NCI-H1930 (cell line): ENCODE measurements at regions not wholly inside any gene's neighbourhood (a gene's known extent, or its start where the extent isn't known, plus 50 kb on each side); places are given as distances from the start of the nearest gene placed in this dataset.
"Not testable (repeated sequence)": the region's sequence is repeated elsewhere in the genome, so short reads cannot be mapped to it uniquely, and the experiment has no call there.

Experiments
- DNase-seq, 2 experiments: peaks; one replicate each; lab custom pipeline; 2025; lab: John Stamatoyannopoulos, UW

DNA sequence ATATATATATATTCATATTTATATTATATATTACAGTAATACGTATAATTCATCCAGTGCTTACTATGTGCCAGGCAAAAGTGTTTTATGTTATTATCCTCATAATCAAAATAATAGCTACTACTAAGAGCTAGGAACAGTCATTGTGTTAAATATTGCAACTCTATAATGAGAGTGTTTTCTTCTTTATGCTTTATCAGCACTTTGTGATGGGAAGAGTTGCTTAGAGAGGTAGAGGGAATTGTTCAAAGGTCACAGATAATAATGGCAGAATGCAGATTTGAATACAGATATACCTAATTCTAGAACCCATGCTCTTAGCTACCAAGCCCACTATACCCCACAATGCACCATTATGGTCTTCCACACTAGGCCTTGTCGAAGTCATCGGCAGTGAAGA lies 318.8 kb upstream of the PPARGC1A start:
- no peak for DNase-seq

DNA sequence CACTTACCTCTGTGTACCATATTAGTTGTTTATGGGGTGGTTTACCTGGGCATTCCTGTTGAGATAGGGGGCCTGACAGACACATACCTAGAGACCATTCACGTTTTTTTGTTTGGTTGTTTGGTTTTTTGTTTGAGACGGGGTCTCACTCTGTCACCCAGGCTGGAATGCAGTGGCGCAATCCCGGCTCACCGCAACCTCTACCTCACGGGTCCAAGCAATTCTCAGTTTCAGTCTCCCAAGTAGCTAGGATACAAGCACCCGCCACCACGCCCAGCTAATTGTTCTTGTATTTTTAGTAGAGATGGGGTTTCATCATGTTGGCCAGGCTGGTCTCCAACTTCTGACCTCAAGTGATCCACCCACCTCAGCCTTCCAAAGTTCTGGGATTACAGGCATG lies 314.9 kb upstream of the PPARGC1A start:
- not testable (repeated sequence) for DNase-seq

DNA sequence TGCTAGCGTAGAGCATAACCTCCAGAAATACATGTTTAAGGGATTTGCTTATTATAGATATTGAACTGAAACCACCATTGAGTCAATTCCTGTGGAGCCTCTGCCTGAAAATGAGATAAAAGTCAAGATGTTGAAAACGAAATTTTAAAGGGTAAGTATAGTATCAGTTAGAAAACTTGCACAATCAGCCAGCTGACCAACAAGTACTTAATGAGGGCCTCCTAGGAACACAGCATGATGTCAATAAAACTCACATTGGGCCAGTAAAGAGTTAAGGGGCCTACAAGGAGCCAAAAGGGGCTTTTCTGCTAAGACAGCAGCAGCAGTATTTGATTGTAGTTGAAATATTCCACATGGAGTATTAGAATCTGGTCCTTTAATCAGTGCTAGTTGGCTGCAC lies 314.1 kb upstream of the PPARGC1A start:
- DNase-seq = no peak

DNA sequence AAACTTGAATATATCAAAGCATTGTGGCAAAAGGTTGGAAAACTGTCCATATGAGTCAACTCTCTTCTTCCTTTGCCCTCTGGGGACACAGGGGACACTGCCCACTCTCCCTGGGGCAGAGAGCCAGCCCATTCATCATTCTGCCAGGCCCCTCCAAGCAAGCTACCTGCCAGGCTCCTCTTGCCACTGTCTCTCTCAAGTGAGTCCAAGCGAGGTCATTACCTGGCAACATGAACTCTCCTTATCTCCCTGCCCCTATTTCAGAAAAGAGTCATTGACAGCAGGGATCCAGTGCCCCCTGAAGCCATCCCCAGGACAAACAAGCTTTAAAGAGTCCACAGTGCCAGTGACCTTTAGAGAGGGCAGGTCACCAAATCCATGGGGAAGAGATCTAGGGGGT lies 312.7 kb upstream of the PPARGC1A start:
- DNase-seq = no peak

DNA sequence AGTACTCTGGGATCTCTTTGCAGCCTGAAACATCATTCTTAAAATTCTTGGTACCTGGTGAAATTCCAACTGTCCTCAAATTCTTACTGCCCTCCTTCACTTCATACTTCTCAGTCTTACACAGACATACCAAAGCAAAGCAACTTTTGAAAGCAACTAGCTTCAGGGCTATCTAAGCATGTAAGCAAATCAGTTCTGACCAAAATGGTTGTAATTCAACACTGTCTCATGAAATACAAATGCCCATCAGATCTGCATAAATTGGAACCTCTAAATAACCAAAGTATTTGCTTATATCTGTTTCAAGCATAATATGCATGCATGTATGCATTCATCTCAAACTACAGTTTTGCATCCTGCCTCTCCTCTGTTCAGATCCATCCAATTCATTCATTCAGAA lies 308.1 kb upstream of the PPARGC1A start:
- DNase-seq = no peak

DNA sequence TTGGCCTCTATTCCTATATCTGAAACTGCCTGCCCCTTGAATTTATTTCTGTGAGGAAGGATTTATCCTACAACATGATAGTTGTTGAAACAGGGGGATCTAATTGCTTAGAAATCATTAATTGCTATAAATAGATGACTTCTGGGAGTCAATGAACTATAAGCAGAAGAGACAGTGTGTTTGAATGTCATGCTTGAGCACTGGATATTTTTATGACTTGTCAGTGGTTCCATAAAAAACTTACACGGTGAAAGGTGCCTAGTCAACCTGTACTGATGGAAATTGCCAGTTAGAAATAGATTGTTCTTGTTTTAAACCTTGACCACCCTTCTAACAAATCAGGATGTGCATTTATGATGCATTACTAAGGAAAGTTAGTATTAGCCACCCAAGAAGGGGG lies 306.9 kb upstream of the PPARGC1A start:
- no peak for DNase-seq

DNA sequence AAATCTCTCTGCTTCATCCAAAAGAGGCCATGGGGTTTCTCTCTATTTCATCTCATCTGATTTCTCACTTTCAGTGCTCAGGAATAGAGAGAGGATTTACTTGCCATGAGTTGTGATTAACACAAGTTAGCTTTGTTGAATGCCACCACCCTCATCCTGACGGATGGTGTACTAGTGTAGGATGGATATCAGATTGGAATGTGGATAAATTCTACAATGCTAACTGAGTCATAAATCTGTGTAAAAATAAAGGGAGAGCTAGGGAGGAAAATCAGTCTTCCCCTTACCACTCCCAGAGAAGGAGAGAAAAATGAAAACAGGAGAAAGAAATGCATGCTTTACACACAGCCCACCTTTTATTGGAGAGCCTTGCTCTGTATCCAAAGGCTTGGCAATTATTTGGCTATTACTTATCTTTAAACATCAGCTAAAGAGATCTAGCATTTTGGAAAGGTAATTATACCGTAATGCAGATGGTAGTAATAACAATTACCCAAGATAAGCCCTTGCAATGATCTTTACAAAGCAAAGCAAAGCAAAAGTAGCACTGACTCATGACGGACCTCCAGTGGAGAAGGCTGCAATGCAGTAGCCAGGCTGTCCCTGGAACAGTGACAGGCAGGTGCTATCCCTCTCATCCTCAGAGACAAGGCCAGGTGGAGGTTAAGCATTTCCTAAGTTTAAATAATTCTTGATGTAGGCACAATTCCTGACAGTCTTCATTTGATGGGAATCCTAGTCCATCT lies 306.3 kb upstream of the PPARGC1A start:
- DNase-seq = no peak

DNA sequence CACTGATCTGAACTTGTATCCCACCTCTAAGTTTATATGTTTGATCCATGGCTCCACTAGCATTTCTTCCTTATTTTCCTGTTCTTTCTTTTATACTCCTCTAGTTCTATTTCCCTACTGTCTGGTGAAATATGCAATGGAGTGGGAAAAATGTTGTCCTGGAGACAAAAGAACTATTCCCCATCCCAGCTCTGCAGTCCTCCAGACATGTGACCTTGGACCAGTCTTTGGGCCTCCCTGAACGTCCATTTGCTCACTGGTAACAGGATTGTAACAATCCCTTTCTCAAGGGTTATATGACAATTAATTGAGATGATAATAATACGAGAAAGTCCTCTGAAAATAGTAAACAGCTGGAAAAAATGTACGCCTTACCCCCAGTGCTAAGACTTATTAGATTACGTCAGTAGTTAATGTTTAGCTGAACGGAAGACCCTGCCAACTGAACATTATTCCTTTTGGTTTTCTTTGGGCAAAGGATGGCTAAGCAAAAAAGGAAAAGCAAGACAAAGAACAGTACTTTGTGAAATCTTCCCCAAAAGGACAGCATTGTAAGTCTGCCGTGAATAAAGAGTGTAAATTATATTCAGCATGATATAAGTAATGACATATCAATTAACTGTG lies 302.3 kb upstream of the PPARGC1A start:
- no peak for DNase-seq

DNA sequence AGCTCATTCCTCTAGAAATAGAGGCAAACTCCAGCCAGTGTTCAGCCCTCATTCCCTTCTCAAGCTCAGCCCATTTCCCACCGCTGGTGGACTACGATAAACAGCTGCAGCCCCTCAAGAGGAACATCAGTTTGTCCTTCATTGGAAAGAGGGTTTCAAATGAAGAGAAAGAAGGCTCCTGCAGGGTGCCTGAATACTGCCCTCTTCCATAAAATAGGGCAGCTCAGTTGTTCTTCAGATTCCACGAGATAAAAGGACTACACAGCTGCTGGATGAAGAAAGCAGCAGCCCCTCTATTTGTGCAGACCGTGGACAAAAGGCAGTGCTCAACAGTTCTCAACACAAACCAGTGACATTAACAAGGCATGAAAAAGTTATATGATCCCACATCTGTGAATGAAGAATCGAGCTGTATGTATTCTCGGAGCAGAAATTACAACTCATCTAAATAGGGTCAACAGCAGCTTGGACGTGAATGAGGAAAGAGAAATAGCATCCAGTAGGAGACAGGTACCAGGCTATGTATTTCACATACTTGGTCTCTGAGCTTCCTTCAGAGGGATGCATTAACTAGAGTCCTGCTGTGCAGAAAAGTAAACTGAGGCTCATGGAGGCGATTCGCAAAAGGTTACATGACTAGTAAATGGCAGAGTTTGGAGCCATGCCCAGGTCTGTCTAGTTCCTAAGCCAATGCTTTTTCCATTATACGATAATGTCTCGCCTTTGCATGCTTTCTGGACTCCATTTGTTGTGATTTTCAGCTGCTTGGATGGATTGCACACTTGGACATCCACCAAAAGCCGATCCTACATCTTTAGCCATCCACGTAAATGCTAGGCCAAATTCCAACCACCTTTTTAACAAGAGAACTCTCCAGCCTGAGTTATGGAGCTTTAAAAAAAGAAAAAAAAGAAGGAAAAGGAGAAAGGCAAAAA lies 301.2 kb upstream of the PPARGC1A start:
- no peak for DNase-seq

DNA sequence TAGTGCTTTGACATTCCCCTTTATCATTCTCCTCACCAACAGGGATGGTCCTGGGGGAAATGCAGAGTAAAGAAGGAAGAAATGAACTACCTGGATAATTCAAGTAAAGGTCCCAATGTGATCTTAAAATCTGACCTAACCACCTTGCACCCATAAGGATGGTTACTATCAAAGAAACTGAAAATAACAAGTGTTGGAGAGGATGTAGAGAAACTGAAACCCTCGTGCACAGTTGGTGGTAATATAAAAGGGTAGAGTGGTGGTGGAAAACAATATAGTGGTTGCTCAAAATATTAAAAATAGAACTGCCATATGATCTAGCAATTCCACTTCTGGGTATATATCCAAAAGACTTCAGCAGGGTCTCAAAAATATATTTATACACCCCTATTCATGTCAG lies 298.6 kb upstream of the PPARGC1A start:
- no peak for DNase-seq

DNA sequence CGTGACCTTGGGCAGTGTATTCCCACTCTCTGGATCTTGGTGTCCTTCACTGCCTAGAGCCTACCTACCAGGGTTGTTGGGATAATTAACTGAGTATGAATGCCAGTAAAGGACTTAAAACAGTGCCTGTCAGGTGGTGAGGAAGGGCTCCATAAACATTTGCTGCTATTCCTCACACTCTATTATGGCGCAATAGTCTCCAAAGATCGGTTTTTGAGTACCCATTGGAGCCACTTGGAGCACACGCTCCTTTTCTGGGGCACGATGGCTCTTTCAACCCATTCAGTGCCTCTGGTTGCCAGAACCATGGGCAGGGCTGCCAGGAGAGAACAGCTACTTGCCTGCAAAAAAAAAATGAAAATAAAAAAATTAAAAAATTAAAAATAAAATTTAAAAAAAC lies 296.6 kb upstream of the PPARGC1A start:
- no peak for DNase-seq

DNA sequence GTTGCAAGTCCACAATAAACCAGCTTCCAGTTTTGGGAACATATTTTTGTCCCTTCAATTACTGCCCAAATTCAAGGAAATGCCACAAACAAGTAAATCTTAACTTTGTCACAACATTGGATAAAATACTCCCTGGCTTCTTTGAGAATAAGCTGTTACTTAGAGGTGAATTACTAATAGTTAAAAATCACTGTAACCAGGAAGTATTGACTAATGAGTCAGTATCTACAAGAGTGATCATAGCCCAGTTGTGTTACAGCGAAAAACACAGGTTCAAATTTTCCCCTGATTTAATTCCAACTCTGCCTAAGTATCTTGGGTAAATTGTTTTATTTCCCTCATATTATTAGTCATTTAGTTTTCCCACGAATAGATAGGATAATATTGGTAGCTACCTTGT lies 291.2 kb upstream of the PPARGC1A start:
- DNase-seq = no peak

DNA sequence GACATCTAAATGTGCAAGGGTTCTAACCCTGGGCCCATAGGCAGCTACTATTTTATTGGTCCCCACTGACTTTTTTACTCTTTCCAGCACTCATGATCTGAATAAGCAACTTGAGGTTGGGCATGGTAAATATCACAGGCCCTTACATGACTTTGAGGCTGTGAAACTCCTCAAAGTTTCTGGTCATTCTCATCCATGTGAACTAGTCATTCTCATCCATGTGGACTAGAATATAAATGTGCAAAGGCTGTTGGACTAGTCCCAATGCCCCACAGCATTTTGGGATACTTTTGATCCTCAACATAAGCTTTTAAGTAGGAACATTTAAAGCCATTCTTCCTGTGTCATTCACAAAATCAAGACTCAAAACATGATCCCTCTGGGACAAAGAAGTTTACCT lies 290.7 kb upstream of the PPARGC1A start:
- no peak for DNase-seq

DNA sequence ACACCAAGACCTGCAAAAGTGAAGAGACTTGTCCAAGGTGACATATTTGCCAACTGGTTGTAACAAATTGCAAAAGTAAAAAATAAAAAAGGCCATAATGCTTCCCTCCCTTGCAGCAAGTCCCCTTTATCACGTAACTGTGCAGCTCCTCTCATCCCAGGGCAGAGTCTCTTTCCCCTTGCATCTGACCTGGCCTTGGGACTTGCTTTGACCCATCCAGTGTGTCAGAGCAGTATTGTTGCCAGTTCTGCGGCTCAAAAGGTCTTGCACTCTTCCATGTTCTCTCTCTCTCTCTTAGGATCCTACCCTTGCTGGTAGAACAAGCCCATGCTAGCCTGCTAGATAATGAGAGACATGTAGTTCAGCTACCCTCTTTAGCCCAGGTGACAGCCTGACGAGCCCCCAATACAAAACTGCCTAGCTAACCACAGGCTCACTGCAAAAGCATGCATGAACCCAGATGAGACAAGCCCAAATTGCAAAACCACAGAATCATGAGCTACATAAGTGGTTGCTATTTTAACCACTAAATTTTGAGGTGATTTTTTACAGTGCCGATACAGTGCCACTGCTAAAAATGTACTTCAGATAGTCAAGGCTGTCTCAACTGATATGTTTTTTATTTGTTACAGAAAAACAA lies 289.5 kb upstream of the PPARGC1A start:
- no peak for DNase-seq

DNA sequence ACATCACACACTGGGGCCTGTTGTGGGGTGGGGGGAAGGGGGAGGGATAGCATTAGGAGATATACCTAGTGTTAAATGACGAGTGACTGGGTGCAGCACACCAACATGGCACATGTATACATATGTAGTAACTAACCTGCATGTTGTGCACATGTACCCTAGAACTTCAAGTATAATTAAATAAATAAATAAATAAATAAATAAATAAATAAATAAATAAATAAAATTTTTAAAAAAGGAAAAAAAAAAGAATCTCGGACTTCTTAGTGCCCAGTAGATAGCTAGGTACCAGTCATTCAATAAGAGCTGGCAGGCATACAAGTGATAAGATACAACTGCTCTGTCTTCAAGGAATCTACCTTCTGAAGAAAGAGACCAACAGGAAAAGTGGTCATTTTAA lies 287.6 kb upstream of the PPARGC1A start:
- not testable (repeated sequence) for DNase-seq

DNA sequence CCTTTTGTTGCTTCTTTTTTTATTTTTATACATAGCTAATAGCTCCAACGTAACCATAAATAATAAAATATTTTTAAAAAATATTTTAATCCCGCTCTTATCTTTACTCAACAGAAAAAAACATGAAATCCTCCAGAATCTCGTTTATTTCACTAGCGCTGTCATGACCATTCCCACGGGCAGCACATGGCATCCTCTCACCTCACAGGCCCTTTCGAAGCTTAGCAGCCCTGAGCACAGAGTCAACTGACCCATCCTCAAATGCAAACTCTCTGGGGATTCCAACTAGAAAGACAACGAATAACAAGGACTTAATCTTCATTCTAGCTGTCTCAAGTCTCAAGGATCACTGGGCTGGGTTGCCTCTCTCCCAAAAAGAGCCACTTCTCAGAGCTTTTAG lies 285.9 kb upstream of the PPARGC1A start:
- DNase-seq = no peak

DNA sequence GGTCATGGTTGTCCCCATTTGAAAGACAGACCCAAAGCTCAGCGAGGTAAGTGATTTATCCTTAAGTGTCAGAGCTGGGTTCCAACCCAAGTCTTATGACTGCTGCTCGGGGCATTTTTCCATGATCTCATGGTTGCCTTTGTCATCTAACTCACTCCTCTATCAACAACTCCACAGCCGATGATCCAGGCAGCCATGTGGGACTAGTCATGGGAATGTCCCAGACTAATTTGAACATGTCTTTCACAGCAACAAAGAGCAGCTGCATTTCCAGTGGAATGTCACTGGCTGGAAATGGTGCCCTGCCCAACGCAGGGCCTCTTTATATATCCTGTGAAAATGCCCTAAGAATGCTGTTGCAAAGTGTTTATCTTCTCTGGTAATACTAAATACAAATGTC lies 284.8 kb upstream of the PPARGC1A start:
- DNase-seq = no peak

DNA sequence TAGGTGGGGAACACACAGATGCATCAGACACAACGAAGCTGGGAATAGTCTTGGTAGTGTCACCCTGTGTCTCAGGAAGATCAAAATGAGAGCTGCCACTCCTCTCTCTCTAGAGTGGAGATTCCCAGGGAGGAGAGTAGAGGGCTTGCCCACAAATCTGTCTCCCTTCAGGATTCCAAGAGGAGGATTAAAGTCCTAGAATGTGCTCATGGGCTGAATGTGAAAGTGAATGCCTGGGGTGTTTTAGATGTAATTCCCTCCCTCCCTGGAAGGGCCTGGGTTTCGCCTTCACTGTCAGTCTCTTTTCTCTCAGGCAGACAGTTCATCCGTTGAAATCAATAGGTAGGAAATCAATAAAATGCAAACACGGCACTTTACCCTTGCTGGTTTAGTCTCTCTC lies 282.6 kb upstream of the PPARGC1A start:
- DNase-seq = no peak

DNA sequence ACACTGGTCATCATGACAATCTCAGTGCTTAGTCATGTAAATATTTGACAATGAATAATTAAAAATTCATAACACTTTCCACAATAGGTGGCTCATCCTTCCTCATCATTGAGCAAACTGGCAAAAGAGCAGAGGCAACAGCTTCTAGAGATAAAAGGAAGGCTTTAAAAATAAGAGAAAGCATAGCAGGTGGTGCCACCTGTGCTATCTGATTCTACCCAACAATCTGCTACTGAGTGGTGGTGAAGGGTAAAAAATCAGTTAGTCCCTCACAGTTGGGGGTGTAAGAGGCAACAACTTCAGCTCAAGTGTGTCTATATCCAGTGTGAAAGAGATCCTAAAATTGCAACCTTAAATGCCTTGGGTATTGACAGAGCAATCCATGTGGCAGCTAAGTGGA lies 280.1 kb upstream of the PPARGC1A start:
- no peak for DNase-seq

DNA sequence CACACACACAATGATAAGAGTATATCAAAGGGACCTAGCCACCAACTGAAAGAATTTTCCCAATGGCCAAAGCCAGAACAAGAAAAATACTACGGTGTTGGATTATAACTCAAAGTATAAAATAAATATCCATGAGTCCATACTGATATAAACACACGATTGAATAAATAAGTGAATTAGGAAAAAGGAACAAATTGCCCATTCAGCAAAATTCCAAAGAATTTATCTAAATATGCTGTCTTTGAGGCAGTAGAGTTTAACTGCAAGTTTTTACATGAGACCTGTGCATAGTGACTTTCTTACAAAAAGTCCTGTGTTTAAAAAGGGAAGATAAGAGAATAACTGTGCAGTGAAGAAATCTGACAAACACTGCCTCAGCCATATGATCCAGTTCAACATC lies 278.8 kb upstream of the PPARGC1A start:
- no peak for DNase-seq

DNA sequence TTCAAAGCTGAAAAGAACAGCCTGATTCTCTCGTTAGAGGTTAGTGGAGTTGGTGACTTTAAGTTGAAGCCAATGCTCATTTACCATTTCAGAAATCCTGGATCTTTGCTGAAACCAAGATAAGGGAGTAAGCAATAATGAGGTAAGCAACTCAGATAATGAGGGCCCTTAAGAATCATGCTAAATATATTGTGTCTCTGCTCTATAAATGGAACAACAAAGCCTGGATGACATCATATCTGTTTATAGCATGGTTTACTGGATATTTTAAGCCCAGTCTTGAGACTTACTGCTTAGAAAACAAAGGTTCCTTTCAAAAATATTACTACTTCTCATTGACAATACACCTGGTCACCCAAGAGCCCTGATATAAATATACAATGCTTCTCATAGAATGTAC lies 276.7 kb upstream of the PPARGC1A start:
- DNase-seq = no peak

DNA sequence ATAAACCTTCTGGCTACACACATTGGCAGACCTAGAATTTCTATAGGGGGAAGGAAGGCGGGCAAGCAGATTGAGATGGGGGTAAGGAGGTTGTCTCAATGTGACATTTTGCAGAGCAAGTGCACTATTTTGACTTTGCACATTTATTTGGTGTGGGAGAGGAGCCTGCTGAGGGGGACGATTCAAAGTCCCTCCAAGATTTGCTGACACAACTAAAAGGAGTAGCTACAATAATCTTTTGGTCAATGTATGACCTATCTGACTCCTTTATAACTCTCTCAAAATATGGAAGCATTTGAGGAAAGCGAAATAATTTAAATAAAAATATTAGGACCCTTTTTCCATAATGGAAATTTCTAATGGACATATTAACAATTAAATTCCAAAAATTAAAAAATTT lies 274.9 kb upstream of the PPARGC1A start:
- no peak for DNase-seq
